NCI-H226 (cell line): ENCODE measurements at regions not wholly inside any gene's neighbourhood (a gene's known extent, or its start where the extent isn't known, plus 50 kb on each side); places are given as distances from the start of the nearest gene placed in this dataset.
"Not testable (repeated sequence)": the region's sequence is repeated elsewhere in the genome, so short reads cannot be mapped to it uniquely, and the experiment has no call there.

Source experiments
- DNase-seq: peaks from one replicate; pipeline ENCODE4 v3.0.0-alpha.2; 2015

DNA sequence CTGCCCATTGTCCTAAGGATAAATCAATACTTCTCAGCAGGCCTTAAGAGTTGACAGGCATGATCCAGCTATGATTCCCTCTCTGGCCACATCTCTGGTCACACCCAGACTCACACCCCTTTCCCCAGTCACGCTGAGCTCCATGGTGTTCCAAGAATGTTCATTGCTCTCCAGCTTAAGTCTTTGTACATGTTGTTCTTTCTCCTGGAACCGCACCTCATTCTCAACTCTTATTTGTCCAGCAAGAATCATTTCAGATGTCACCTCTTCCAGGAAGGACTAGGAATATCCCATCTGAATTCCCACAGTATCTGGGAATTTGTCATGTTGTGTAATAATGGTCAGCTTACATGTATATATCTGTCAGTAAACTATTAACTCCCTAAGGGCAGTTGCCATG is 118.3 kb upstream of the GALNT15 start:
- DNase-seq: no peak

- DNase-seq: no peak
Measured at GRCh38 chr3:16058521-16058920, 116.0 kb upstream of the GALNT15 start.

- no peak for DNase-seq
Measured at GRCh38 chr3:16059081-16059537, 115.4 kb upstream of the GALNT15 start.

DNA sequence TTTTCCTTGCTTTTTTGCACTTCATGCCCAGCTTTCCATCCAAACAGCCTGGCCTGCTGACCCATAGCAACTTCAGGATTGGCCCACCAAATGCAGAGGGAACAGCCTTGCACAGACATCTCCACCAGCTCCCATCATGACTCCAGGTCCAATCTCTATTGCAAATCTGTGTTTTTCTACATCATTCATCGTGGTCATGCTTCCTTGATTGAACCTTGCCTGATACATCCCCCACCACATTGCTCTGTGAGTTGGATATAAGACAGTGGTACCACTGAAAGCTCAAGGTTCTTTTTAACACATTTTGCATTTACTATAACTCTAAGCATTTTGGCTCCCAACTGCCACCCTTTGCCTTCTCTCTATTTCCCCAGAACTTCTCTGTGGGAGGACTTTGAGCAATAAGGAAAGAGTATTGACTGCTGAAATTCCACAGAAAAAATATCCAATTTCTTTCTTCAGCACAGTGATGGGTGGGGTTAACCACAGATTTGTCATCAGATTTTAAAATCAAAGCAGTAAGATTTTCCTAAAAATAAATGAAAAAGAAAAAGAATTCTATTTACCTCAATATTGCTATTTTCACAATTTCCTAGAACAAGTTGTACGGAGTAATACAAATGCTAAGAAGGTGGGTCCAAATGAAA is 114.6 kb upstream of the GALNT15 start:
- DNase-seq: no peak

GRCh38 chr3:16060358-16060852 is 114.1 kb upstream of the GALNT15 start:
- DNase-seq: peak; percentile 100

GRCh38 chr3:16060945-16061344 is 113.5 kb upstream of the GALNT15 start:
- DNase-seq: peak; percentile 94

GRCh38 chr3:16061491-16061890 is 113.0 kb upstream of the GALNT15 start:
- no peak for DNase-seq

DNA sequence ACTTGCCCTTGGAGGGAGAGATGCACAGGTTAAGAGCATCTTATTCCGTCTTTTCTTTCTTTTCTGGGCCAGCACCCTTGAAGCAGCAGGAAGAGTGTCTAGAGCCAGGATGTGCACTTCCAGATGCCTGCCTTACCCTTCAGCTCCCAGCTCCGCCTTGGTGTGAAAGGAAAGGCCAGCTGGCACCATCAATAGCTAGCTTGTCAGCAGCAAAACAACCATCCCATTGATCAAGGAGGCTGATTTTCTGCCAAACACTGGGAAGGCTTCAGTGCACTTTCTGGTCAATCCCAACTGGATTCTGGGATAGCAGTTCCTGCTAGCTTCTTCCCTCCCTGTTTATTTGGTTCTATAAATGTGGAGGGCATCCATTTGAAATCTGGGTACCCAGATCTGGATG is 110.9 kb upstream of the GALNT15 start:
- DNase-seq: no peak

GRCh38 chr3:16064642-16065414 is 109.7 kb upstream of the GALNT15 start:
- DNase-seq: peak; percentile 92

- peak; percentile 24 for DNase-seq
Measured at GRCh38 chr3:16066545-16066944, 107.9 kb upstream of the GALNT15 start.

DNA sequence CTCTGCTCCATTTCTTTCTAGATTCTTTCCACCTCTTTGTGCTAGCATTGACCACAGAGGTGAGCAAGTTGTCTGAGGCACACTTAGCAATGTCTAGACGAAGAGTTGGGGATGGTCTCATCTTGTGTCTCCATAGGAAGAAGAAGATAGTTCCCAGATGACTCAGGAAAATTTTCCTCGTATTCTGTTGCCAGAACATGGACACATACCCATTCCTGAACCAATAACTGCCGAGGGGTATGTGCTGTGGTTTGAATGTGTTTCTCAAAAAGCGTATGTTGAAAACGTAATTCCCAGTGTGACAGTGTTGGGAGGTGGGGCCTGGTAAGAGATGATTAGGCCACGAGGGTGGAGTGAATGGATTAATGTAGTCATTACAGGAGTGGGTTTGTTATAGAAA is 107.5 kb upstream of the GALNT15 start:
- peak; percentile 68 for DNase-seq

- DNase-seq: peak; percentile 93
Measured at GRCh38 chr3:16067837-16068471, 106.5 kb upstream of the GALNT15 start.

GRCh38 chr3:16069149-16069922 is 105.1 kb upstream of the GALNT15 start:
- DNase-seq: peak; percentile 95

- DNase-seq: no peak
Measured at GRCh38 chr3:16070707-16071106, 103.8 kb upstream of the GALNT15 start.

GRCh38 chr3:16071206-16071605 is 103.3 kb upstream of the GALNT15 start:
- DNase-seq: no peak

GRCh38 chr3:16072420-16073110 is 101.9 kb upstream of the GALNT15 start:
- DNase-seq: peak; percentile 48

GRCh38 chr3:16073203-16073602 is 101.3 kb upstream of the GALNT15 start:
- no peak for DNase-seq

GRCh38 chr3:16073990-16074671 is 100.3 kb upstream of the GALNT15 start:
- DNase-seq: peak; percentile 85

DNA sequence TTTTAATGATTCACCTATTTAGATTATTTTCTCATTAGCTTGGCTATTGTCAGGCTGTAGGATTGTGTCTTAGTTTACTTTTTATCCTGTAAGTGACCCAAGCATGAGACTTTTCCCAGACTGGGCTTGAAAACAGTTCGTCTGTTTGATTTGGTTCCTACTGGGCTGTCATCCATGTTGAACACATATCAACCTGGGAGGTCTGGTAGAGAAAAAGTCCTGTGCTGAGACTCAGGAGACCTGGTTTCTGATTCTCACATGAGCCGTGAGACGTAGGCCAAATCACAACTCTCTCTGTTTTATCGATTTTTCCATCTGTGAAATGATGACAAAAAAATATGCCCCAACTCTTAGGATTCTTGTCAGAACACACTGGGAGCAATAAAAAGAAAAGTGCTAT is 98.8 kb upstream of the GALNT15 start:
- DNase-seq: no peak

- no peak for DNase-seq
Measured at GRCh38 chr3:16076564-16076963, 97.9 kb upstream of the GALNT15 start.

DNA sequence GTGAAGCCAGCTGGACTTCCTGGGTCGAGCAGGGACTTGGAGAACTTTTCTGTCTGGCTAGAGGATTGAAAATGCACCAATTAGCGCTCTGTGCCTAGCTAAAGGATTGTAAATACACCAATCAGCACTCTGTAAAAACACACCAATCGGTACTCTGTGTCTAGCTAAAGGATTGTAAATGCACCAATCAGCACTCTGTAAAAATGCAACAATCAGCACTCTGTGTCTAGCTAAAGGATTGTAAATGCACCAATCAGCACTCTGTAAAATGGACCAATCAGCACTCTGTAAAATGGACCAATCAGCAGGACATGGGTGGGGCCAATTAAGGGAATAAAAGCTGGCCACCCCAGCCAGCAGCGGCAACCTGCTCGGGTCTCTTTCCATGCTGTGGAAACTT is 97.3 kb upstream of the GALNT15 start:
- not testable (repeated sequence) for DNase-seq

GRCh38 chr3:16077681-16078080 is 96.8 kb upstream of the GALNT15 start:
- not testable (repeated sequence) for DNase-seq
